ENCODE measurements at regions not wholly inside any gene's neighbourhood (a gene's known extent, or its start where the extent isn't known, plus 50 kb on each side); places are given as distances from the start of the nearest gene placed in this dataset.

DNA sequence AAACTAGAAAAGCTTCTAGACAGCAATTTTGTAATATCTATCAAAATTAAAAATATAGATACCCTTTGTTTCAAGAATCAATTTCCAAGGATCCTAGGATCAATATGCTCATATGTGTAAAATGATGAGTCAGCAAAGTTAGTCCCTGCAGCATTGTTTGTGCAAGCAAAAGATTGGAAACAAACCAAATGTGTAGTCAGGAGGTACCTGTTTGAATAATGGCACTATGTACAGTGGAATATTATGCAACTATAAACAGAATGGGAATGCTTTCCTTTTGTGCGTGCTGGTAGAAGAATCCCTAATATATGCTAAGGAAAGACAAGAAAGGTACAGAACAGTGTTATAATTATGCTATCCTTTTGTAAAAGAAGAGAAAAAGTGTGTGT lies 58.5 kb upstream of the PJA2 start:
- TF ChIP-seq CTCF (IDR thresholded peaks at IDR 0.05) (no peak), ZFX (IDR thresholded peaks at IDR 0.05; ENCODE audit: borderline replicate concordance) (no peak)
